ENCODE measurements at regions not wholly inside any gene's neighbourhood (a gene's known extent, or its start where the extent isn't known, plus 50 kb on each side); places are given as distances from the start of the nearest gene placed in this dataset.
"Not testable (repeated sequence)": the region's sequence is repeated elsewhere in the genome, so short reads cannot be mapped to it uniquely, and the experiment has no call there.

DNA sequence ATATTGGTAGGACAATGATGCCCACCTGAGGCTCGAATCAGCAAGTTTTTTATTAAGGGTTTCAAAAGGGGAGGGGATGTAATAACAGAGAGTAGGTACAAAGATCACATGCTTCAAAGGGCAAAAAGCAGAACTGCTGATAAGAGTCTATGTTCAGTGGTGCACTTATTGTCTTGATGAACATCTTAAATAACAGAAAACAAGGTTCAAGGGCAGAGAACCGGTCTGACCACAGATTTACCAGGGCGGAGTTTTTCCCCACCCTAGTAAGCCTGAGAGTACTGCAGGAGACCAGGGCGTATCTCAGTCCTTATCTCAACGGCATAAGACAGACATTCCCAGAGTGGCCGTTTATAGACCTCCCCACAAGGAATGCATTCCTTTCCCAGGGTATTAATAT is 639.7 kb downstream of the HTR1B start:
- TF ChIP-seq, protein P1, sequence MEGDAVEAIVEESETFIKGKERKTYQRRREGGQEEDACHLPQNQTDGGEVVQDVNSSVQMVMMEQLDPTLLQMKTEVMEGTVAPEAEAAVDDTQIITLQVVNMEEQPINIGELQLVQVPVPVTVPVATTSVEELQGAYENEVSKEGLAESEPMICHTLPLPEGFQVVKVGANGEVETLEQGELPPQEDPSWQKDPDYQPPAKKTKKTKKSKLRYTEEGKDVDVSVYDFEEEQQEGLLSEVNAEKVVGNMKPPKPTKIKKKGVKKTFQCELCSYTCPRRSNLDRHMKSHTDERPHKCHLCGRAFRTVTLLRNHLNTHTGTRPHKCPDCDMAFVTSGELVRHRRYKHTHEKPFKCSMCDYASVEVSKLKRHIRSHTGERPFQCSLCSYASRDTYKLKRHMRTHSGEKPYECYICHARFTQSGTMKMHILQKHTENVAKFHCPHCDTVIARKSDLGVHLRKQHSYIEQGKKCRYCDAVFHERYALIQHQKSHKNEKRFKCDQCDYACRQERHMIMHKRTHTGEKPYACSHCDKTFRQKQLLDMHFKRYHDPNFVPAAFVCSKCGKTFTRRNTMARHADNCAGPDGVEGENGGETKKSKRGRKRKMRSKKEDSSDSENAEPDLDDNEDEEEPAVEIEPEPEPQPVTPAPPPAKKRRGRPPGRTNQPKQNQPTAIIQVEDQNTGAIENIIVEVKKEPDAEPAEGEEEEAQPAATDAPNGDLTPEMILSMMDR (IDR thresholded peaks at IDR 0.05; ENCODE audit: borderline replicate concordance, extremely low read depth, low read length, poor library complexity, severe bottlenecking), result not testable (repeated sequence)
- TF ChIP-seq EZH2 (IDR thresholded peaks at IDR 0.05; ENCODE audit: borderline replicate concordance, low read depth, low read length, severe bottlenecking), result not testable (repeated sequence)

Measured in DND-41 (cell line).